ENCODE measurements at regions not wholly inside any gene's neighbourhood (a gene's known extent, or its start where the extent isn't known, plus 50 kb on each side); places are given as distances from the start of the nearest gene placed in this dataset.

DNA sequence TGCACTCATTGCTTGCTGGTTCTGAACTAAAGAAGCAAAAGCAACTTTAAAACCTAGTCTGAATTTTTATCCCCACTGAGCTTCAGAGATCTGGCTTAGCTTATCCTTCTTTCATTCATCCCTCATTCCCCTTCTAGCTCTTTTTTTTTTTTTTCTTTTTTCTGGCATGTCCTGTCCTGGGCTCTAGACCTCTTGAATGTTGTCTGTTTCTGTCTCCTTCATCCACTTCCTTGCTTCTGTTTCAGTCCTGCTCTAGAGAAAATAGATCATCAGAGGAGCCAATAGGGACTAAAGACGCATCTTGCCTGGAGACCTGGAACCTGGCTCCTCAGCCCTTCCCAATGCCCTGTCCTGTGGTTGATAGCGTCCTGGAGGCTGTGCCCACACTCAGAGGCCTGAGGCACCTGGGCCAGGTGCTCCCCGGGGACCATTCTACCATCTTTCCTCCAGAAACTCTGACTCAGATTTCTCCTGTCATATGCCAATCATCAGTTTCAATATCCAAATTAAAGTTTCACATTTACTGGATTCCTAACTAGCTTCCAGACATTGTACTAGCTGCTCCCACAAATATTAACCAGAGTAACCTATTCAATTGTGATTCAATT, 115.7 kb upstream of the GATB start:
- TF ChIP-seq CTCF (IDR thresholded peaks at IDR 0.05) (no peak), POLR2AphosphoS5 (IDR thresholded peaks at IDR 0.05) (no peak), POLR2A (IDR thresholded peaks at IDR 0.05) (no peak)
